Glutamatergic neuron (in vitro differentiated cells): ENCODE measurements at regions not wholly inside any gene's neighbourhood (a gene's known extent, or its start where the extent isn't known, plus 50 kb on each side); places are given as distances from the start of the nearest gene placed in this dataset.

Experiments used
- DNase-seq: peaks from one replicate; pipeline ENCODE4 v3.0.0; 2022
- H3K27ac Mint-ChIP-seq: one replicate; pipeline ENCODE4 v1.8.0; 2020; ENCODE audit warnings: mild to moderate bottlenecking, mixed read lengths, inconsistent platforms; ENCODE audit not compliant: unreplicated experiment
- H3K27me3 Mint-ChIP-seq: one replicate; pipeline ENCODE4 v1.8.0; 2020; ENCODE audit warnings: mild to moderate bottlenecking, moderate library complexity, mixed read lengths, inconsistent platforms; ENCODE audit not compliant: unreplicated experiment
- H3K36me3 Mint-ChIP-seq: one replicate; pipeline ENCODE4 v1.8.0; 2020; ENCODE audit warnings: mild to moderate bottlenecking, mixed read lengths, inconsistent platforms; ENCODE audit not compliant: unreplicated experiment
- H3K4me1 Mint-ChIP-seq: one replicate; pipeline ENCODE4 v1.8.0; 2020; ENCODE audit warnings: mild to moderate bottlenecking, low read depth, mixed read lengths, inconsistent platforms; ENCODE audit not compliant: unreplicated experiment
- H3K4me3 Mint-ChIP-seq: one replicate; pipeline ENCODE4 v1.8.0; 2020; ENCODE audit warnings: mild to moderate bottlenecking, mixed read lengths, inconsistent platforms; ENCODE audit not compliant: unreplicated experiment
- H3K9me3 Mint-ChIP-seq: one replicate; pipeline ENCODE4 v1.8.0; 2020; ENCODE audit warnings: mild to moderate bottlenecking, moderate library complexity, mixed read lengths, inconsistent platforms; ENCODE audit not compliant: unreplicated experiment
- CTCF ChIP-seq: fragments of 200-600 bp; sonication (generic); IDR thresholded peaks from one replicate; pipeline ENCODE4 v1.5.0; 2021; ENCODE audit not compliant: partially characterized antibody, unreplicated experiment

GRCh38 chr2:22290909-22291473 is 1094.0 kb upstream of the KLHL29 start:
- Mint-ChIP-seq H3K36me3 (no peaks in the 10 kb centered on the region), H3K27me3 (no peaks in the 10 kb centered on the region), H3K27ac (no peak overlapping the region), H3K4me3 (no peak overlapping the region), H3K4me1 (no peaks in the 10 kb centered on the region), H3K9me3 (peaks cover 1% of the 10 kb centered on the region)
- no peak for DNase-seq
- no peak for TF ChIP-seq CTCF

GRCh38 chr2:22301228-22301627 is 1083.8 kb upstream of the KLHL29 start:
- H3K27ac Mint-ChIP-seq: no peak overlapping the region
- H3K36me3 Mint-ChIP-seq: peaks cover 5% of the 10 kb centered on the region
- H3K4me1 Mint-ChIP-seq: no peaks in the 10 kb centered on the region
- DNase-seq: no peak
- no peak overlapping the region for H3K4me3 Mint-ChIP-seq
- no peaks in the 10 kb centered on the region for H3K27me3 Mint-ChIP-seq
- H3K9me3 Mint-ChIP-seq: no peaks in the 10 kb centered on the region
- no peak for TF ChIP-seq CTCF

GRCh38 chr2:22326250-22326649 is 1058.7 kb upstream of the KLHL29 start:
- no peak for TF ChIP-seq CTCF
- DNase-seq: no peak
- no peaks in the 10 kb centered on the region for H3K36me3 Mint-ChIP-seq
- H3K9me3 Mint-ChIP-seq: peaks cover 2% of the 10 kb centered on the region
- H3K27me3 Mint-ChIP-seq: no peaks in the 10 kb centered on the region
- H3K27ac Mint-ChIP-seq: no peak overlapping the region
- peaks cover 14% of the 10 kb centered on the region for H3K4me1 Mint-ChIP-seq
- H3K4me3 Mint-ChIP-seq: no peak overlapping the region

GRCh38 chr2:22329211-22330154 is 1055.5 kb upstream of the KLHL29 start:
- H3K4me1 Mint-ChIP-seq: peaks cover 14% of the 10 kb centered on the region
- H3K4me3 Mint-ChIP-seq: no peak overlapping the region
- TF ChIP-seq CTCF: no peak
- H3K9me3 Mint-ChIP-seq: peaks cover 2% of the 10 kb centered on the region
- H3K27ac Mint-ChIP-seq: peak overlapping the region; percentile 19
- H3K27me3 Mint-ChIP-seq: no peaks in the 10 kb centered on the region
- peak; percentile 15 for DNase-seq
- H3K36me3 Mint-ChIP-seq: no peaks in the 10 kb centered on the region

- Mint-ChIP-seq H3K36me3 (no peaks in the 10 kb centered on the region), H3K9me3 (no peaks in the 10 kb centered on the region), H3K27ac (no peak overlapping the region), H3K4me3 (no peak overlapping the region), H3K4me1 (peaks cover 1% of the 10 kb centered on the region), H3K27me3 (no peaks in the 10 kb centered on the region)
- no peak for DNase-seq
- no peak for TF ChIP-seq CTCF
These were observed 1048.6 kb upstream of the KLHL29 start for GRCh38 chr2:22336414-22336813.
